Ishikawa (cell line): ENCODE measurements at regions not wholly inside any gene's neighbourhood (a gene's known extent, or its start where the extent isn't known, plus 50 kb on each side); places are given as distances from the start of the nearest gene placed in this dataset.

Experiments
- CEBPB ChIP-seq: IDR thresholded peaks from 2 replicates; pipeline ENCODE4 v1.6.1; 2012
- CREB1 ChIP-seq: IDR thresholded peaks from 2 replicates; pipeline ENCODE4 v1.6.1; 2012; ENCODE audit warnings: low read depth
- EGR1 ChIP-seq: IDR thresholded peaks from 2 replicates; pipeline ENCODE4 v1.6.1; 2012
- EP300 ChIP-seq: IDR thresholded peaks from 2 replicates; pipeline ENCODE4 v1.6.1; 2012; ENCODE audit warnings: borderline replicate concordance
- FOXM1 ChIP-seq: IDR thresholded peaks from 2 replicates; pipeline ENCODE4 v1.6.1; 2012; ENCODE audit warnings: low read depth, borderline replicate concordance
- NFIC ChIP-seq: IDR thresholded peaks from 2 replicates; pipeline ENCODE4 v1.6.1; 2012
- RAD21 ChIP-seq: IDR thresholded peaks from 2 replicates; pipeline ENCODE4 v1.6.1; 2012; ENCODE audit warnings: low read depth
- TAF1 ChIP-seq: IDR thresholded peaks from 2 replicates; pipeline ENCODE4 v1.6.1; 2012; ENCODE audit warnings: low read depth, mild to moderate bottlenecking
- TEAD4 ChIP-seq: IDR thresholded peaks from 2 replicates; pipeline ENCODE4 v1.6.1; 2012
- YY1 ChIP-seq: IDR thresholded peaks from 2 replicates; pipeline ENCODE4 v1.6.1; 2012; ENCODE audit warnings: low read depth
- TF ChIP-seq, protein P1 (sequence below): IDR thresholded peaks from 2 replicates; pipeline ENCODE4 v1.6.1; 2012
- TF ChIP-seq, protein P2 (sequence below): IDR thresholded peaks from 2 replicates; pipeline ENCODE4 v1.6.1; 2012; ENCODE audit warnings: low read depth, mild to moderate bottlenecking
- TF ChIP-seq, protein P3 (sequence below): IDR thresholded peaks from 2 replicates; pipeline ENCODE4 v1.6.1; 2012

DNA sequence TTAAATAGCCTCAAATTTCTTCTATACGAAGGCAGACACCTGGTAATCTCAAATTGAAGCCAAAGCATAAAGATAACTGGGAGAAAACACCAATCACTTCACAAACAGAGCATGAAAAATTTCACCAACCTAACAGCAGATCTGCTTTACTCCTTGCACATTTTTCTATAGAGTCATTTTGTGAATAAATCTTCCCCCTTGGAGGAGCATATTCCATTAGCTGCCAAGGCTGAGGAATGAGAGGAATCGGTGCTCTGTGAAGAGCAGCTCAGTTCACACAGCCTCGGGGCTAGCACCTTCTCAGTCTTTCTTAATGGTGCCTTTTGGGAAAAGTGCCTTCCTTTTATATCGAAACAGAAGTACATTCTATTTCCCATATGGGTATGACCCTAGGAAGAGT lies 1313.7 kb upstream of the NRXN1 start:
- TF ChIP-seq EGR1: no peak
- no peak for TF ChIP-seq YY1
- TF ChIP-seq TEAD4: no peak
- TF ChIP-seq, protein P1, sequence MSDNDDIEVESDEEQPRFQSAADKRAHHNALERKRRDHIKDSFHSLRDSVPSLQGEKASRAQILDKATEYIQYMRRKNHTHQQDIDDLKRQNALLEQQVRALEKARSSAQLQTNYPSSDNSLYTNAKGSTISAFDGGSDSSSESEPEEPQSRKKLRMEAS: no peak
- TF ChIP-seq, protein P2, sequence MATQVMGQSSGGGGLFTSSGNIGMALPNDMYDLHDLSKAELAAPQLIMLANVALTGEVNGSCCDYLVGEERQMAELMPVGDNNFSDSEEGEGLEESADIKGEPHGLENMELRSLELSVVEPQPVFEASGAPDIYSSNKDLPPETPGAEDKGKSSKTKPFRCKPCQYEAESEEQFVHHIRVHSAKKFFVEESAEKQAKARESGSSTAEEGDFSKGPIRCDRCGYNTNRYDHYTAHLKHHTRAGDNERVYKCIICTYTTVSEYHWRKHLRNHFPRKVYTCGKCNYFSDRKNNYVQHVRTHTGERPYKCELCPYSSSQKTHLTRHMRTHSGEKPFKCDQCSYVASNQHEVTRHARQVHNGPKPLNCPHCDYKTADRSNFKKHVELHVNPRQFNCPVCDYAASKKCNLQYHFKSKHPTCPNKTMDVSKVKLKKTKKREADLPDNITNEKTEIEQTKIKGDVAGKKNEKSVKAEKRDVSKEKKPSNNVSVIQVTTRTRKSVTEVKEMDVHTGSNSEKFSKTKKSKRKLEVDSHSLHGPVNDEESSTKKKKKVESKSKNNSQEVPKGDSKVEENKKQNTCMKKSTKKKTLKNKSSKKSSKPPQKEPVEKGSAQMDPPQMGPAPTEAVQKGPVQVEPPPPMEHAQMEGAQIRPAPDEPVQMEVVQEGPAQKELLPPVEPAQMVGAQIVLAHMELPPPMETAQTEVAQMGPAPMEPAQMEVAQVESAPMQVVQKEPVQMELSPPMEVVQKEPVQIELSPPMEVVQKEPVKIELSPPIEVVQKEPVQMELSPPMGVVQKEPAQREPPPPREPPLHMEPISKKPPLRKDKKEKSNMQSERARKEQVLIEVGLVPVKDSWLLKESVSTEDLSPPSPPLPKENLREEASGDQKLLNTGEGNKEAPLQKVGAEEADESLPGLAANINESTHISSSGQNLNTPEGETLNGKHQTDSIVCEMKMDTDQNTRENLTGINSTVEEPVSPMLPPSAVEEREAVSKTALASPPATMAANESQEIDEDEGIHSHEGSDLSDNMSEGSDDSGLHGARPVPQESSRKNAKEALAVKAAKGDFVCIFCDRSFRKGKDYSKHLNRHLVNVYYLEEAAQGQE: no peak
- TF ChIP-seq EP300: no peak
- TF ChIP-seq CREB1: no peak
- TF ChIP-seq NFIC: no peak
- TF ChIP-seq, protein P3, sequence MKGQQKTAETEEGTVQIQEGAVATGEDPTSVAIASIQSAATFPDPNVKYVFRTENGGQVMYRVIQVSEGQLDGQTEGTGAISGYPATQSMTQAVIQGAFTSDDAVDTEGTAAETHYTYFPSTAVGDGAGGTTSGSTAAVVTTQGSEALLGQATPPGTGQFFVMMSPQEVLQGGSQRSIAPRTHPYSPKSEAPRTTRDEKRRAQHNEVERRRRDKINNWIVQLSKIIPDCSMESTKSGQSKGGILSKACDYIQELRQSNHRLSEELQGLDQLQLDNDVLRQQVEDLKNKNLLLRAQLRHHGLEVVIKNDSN: no peak
- TF ChIP-seq CEBPB: no peak
- no peak for TF ChIP-seq RAD21
- TF ChIP-seq FOXM1: no peak
- TF ChIP-seq TAF1: no peak
